ENCODE measurements at regions not wholly inside any gene's neighbourhood (a gene's known extent, or its start where the extent isn't known, plus 50 kb on each side); places are given as distances from the start of the nearest gene placed in this dataset.
A peak's percentile ranks its signal among the peaks of the same experiment; 100 is the strongest.

DNA sequence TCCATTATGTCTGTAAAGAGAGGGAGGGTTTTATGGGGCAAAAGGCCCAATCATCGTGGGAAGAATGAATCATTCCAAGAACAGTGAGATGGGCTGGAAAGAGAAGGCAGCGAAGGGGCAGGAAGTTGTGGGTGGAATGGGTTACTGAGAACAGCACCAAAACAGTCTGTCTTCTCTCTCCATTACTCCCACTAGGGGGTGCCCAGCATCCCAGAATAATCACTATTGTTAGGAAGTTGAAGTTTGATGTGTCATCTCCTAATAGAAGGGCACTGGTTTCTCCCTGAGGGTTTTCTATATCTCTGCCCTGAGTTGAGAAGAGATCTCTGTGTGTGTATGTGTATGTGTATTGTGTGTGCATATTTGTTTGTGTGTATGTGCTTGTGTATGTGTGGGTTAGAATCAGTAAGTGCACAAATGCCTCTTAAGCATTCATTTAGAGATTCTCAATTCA is 76.6 kb upstream of the MAP4K3 start (continued):
- TF ChIP-seq ZNF766 (CRISPR knock-in tag; IDR thresholded peaks at IDR 0.05; ENCODE audit: borderline replicate concordance) (no peak), TEAD3 (CRISPR knock-in tag; optimal IDR thresholded peaks at IDR 0.05; ENCODE audit: borderline replicate concordance) (peak; percentile 79), FOXP1 (IDR thresholded peaks at IDR 0.05) (no peak), FOXP1 (CRISPR knock-in tag; IDR thresholded peaks at IDR 0.05) (peak; percentile 10; the same call in 1 of the 2 replicates), ZNF335 (CRISPR knock-in tag; IDR thresholded peaks at IDR 0.05) (0 out of 2 replicates have a peak, but pooled peaks have one; percentile 28), ZNF652 (CRISPR knock-in tag; IDR thresholded peaks at IDR 0.05; ENCODE audit: borderline replicate concordance, low read depth) (peak; percentile 63; the same call in 1 of the 2 replicates), ZBTB38 (CRISPR knock-in tag; IDR thresholded peaks at IDR 0.05) (peak; percentile 36; the same call in 1 of the 2 replicates), XRCC5 (optimal IDR thresholded peaks at IDR 0.05; ENCODE audit: low read length) (peak; percentile 59), FOXA3 (CRISPR knock-in tag; IDR thresholded peaks at IDR 0.05) (peak; percentile 41), POGZ (CRISPR knock-in tag; IDR thresholded peaks at IDR 0.05) (peak; percentile 48), MED1 (CRISPR knock-in tag; IDR thresholded peaks at IDR 0.05) (peak; percentile 73), FOXA1 (IDR thresholded peaks at IDR 0.05) (no peak), FOXA1 (CRISPR knock-in tag; IDR thresholded peaks at IDR 0.05) (no peak), MXD4 (CRISPR knock-in tag; IDR thresholded peaks at IDR 0.05) (0 out of 2 replicates have a peak, but pooled peaks have one; percentile 33), GATAD2A (CRISPR knock-in tag; IDR thresholded peaks at IDR 0.05) (peak; percentile 64; the same call in 1 of the 2 replicates), GATAD1 (CRISPR knock-in tag; IDR thresholded peaks at IDR 0.05) (peak; percentile 31; the same call in 1 of the 2 replicates)
- TF ChIP-seq, protein P1, sequence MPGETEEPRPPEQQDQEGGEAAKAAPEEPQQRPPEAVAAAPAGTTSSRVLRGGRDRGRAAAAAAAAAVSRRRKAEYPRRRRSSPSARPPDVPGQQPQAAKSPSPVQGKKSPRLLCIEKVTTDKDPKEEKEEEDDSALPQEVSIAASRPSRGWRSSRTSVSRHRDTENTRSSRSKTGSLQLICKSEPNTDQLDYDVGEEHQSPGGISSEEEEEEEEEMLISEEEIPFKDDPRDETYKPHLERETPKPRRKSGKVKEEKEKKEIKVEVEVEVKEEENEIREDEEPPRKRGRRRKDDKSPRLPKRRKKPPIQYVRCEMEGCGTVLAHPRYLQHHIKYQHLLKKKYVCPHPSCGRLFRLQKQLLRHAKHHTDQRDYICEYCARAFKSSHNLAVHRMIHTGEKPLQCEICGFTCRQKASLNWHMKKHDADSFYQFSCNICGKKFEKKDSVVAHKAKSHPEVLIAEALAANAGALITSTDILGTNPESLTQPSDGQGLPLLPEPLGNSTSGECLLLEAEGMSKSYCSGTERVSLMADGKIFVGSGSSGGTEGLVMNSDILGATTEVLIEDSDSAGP (CRISPR knock-in tag; IDR thresholded peaks at IDR 0.05; ENCODE audit: borderline replicate concordance), result no peak; the same call in 1 of the 2 replicates
- TF ChIP-seq, protein P2, sequence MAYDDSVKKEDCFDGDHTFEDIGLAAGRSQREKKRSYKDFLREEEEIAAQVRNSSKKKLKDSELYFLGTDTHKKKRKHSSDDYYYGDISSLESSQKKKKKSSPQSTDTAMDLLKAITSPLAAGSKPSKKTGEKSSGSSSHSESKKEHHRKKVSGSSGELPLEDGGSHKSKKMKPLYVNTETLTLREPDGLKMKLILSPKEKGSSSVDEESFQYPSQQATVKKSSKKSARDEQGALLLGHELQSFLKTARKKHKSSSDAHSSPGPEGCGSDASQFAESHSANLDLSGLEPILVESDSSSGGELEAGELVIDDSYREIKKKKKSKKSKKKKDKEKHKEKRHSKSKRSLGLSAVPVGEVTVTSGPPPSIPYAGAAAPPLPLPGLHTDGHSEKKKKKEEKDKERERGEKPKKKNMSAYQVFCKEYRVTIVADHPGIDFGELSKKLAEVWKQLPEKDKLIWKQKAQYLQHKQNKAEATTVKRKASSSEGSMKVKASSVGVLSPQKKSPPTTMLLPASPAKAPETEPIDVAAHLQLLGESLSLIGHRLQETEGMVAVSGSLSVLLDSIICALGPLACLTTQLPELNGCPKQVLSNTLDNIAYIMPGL (CRISPR knock-in tag; IDR thresholded peaks at IDR 0.05; ENCODE audit: borderline replicate concordance in 1 of 2, low read depth in 1 of 2), result peak in 1 of 2 experiments; percentile 22; a peak in 1 of 4 replicates
- TF ChIP-seq, protein P3, sequence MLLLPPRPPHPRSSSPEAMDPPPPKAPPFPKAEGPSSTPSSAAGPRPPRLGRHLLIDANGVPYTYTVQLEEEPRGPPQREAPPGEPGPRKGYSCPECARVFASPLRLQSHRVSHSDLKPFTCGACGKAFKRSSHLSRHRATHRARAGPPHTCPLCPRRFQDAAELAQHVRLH (CRISPR knock-in tag; IDR thresholded peaks at IDR 0.05; ENCODE audit: borderline replicate concordance, low read depth), result peak; percentile 47; the same call in 1 of the 2 replicates
- TF ChIP-seq, protein P4, sequence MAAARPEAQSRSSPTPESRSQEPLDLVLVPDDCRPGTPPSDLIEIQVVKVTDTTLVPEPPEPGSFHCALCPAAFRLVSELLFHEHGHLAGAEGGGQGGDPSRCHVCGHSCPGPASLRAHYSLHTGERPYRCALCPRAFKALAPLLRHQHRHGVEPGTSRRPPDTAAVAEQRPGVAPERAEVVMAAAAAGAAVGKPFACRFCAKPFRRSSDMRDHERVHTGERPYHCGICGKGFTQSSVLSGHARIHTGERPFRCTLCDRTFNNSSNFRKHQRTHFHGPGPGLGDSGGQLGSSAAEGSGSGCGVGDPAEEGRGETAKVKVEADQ (CRISPR knock-in tag; IDR thresholded peaks at IDR 0.05; ENCODE audit: borderline replicate concordance), result 0 out of 2 replicates have a peak, but pooled peaks have one; percentile 31
- TF ChIP-seq, protein P5, sequence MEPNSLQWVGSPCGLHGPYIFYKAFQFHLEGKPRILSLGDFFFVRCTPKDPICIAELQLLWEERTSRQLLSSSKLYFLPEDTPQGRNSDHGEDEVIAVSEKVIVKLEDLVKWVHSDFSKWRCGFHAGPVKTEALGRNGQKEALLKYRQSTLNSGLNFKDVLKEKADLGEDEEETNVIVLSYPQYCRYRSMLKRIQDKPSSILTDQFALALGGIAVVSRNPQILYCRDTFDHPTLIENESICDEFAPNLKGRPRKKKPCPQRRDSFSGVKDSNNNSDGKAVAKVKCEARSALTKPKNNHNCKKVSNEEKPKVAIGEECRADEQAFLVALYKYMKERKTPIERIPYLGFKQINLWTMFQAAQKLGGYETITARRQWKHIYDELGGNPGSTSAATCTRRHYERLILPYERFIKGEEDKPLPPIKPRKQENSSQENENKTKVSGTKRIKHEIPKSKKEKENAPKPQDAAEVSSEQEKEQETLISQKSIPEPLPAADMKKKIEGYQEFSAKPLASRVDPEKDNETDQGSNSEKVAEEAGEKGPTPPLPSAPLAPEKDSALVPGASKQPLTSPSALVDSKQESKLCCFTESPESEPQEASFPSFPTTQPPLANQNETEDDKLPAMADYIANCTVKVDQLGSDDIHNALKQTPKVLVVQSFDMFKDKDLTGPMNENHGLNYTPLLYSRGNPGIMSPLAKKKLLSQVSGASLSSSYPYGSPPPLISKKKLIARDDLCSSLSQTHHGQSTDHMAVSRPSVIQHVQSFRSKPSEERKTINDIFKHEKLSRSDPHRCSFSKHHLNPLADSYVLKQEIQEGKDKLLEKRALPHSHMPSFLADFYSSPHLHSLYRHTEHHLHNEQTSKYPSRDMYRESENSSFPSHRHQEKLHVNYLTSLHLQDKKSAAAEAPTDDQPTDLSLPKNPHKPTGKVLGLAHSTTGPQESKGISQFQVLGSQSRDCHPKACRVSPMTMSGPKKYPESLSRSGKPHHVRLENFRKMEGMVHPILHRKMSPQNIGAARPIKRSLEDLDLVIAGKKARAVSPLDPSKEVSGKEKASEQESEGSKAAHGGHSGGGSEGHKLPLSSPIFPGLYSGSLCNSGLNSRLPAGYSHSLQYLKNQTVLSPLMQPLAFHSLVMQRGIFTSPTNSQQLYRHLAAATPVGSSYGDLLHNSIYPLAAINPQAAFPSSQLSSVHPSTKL (CRISPR knock-in tag; IDR thresholded peaks at IDR 0.05), result peak; percentile 43
- TF ChIP-seq, protein P6, sequence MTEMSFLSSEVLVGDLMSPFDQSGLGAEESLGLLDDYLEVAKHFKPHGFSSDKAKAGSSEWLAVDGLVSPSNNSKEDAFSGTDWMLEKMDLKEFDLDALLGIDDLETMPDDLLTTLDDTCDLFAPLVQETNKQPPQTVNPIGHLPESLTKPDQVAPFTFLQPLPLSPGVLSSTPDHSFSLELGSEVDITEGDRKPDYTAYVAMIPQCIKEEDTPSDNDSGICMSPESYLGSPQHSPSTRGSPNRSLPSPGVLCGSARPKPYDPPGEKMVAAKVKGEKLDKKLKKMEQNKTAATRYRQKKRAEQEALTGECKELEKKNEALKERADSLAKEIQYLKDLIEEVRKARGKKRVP (CRISPR knock-in tag; IDR thresholded peaks at IDR 0.05), result peak in 1 of 2 experiments; percentile 31; a peak in 1 of 4 replicates
